ENCODE measurements at regions not wholly inside any gene's neighbourhood (a gene's known extent, or its start where the extent isn't known, plus 50 kb on each side); places are given as distances from the start of the nearest gene placed in this dataset.

GRCh38 chrX:39802354-39802753 is 295.4 kb downstream of the BCOR start:
- WGBS, 2 donors: 78 to 82% methylated on average over 9 to 10 of the region's 11 CpGs
- no peak for ATAC-seq
- H3K4me3 ChIP-seq: no peak overlapping the region

GRCh38 chrX:39802908-39803307 is 294.9 kb downstream of the BCOR start:
- H3K4me1 ChIP-seq: no peaks in the 10 kb centered on the region
- ATAC-seq: no peak
- H3K36me3 ChIP-seq (replicated peaks in 1 of 2; ENCODE audit: insufficient read depth in 1 of 2, low read depth in 2 of 2): no peaks in the 10 kb centered on the region
- no peaks in the 10 kb centered on the region for H3K27me3 ChIP-seq
- intact Hi-C loops (cut with DNase I): no loop called here
- no peak overlapping the region for H3K4me3 ChIP-seq
- no peaks in the 10 kb centered on the region for H3K9me3 ChIP-seq
- WGBS, 2 donors: 65 to 83% methylated on average over 8 to 9 of the region's 10 CpGs
- TF ChIP-seq POLR2A (IDR thresholded peaks at IDR 0.05) (no peak), CTCF (IDR thresholded peaks at IDR 0.05) (no peak)
- no peak overlapping the region for H3K27ac ChIP-seq
- DNase-seq: no peak

More at GRCh38 chrX:39802354-39802753, 295.4 kb downstream of the BCOR start:
- no peaks in the 10 kb centered on the region for H3K9me3 ChIP-seq
- no peaks in the 10 kb centered on the region for H3K4me1 ChIP-seq
- TF ChIP-seq POLR2A (IDR thresholded peaks at IDR 0.05) (no peak), CTCF (IDR thresholded peaks at IDR 0.05) (no peak)
- DNase-seq: no peak
- intact Hi-C loops (cut with DNase I): no loop called here
- no peaks in the 10 kb centered on the region for H3K36me3 ChIP-seq (replicated peaks in 1 of 2; ENCODE audit: insufficient read depth in 1 of 2, low read depth in 2 of 2)
- no peaks in the 10 kb centered on the region for H3K27me3 ChIP-seq
- H3K27ac ChIP-seq: no peak overlapping the region

- ATAC-seq (no peak), DNase-seq (no peak)
- Histone ChIP-seq H3K9me3 (no peaks in the 10 kb centered on the region), H3K27ac (no peak overlapping the region), H3K4me3 (no peak overlapping the region), H3K4me1 (no peaks in the 10 kb centered on the region), H3K27me3 (no peaks in the 10 kb centered on the region), H3K36me3 (replicated peaks in 1 of 2; ENCODE audit: insufficient read depth in 1 of 2, low read depth in 2 of 2) (no peaks in the 10 kb centered on the region)
- WGBS, 2 donors: 81 to 93% methylated on average over 2 of the region's 2 CpGs
- no peak for TF ChIP-seq POLR2A (IDR thresholded peaks at IDR 0.05)
- no peak for TF ChIP-seq CTCF (IDR thresholded peaks at IDR 0.05)
- intact Hi-C loops (cut with DNase I): no loop called here
These were observed 292.7 kb downstream of the BCOR start for GRCh38 chrX:39805022-39805421.

- no peak for ATAC-seq
- no peak for TF ChIP-seq POLR2A (IDR thresholded peaks at IDR 0.05)
- TF ChIP-seq CTCF (IDR thresholded peaks at IDR 0.05): no peak
- no peak for DNase-seq
- intact Hi-C loops (cut with DNase I): no loop called here
- H3K27me3 ChIP-seq: no peaks in the 10 kb centered on the region
- H3K36me3 ChIP-seq (replicated peaks in 1 of 2; ENCODE audit: insufficient read depth in 1 of 2, low read depth in 2 of 2): no peaks in the 10 kb centered on the region
- H3K4me1 ChIP-seq: no peaks in the 10 kb centered on the region
- WGBS, 2 donors: 87 to 95% methylated on average over 4 of the region's 5 CpGs
- no peaks in the 10 kb centered on the region for H3K9me3 ChIP-seq
- no peak overlapping the region for H3K27ac ChIP-seq
- no peak overlapping the region for H3K4me3 ChIP-seq
These were observed 291.9 kb downstream of the BCOR start for GRCh38 chrX:39805825-39806224.

- H3K9me3 ChIP-seq: no peaks in the 10 kb centered on the region
- H3K27me3 ChIP-seq: no peaks in the 10 kb centered on the region
- peaks cover 8% of the 10 kb centered on the region for H3K4me1 ChIP-seq
- no peak for TF ChIP-seq CTCF (IDR thresholded peaks at IDR 0.05)
- no peak for TF ChIP-seq POLR2A (IDR thresholded peaks at IDR 0.05)
- no peaks in the 10 kb centered on the region for H3K36me3 ChIP-seq (replicated peaks in 1 of 2; ENCODE audit: insufficient read depth in 1 of 2, low read depth in 2 of 2)
- intact Hi-C loops (cut with DNase I): no loop called here
- DNase-seq (peak in 1 of 4 donors; percentile 10), ATAC-seq (peak; percentile 59)
- H3K4me3 ChIP-seq: no peak overlapping the region
- WGBS, 2 donors: 61 to 67% methylated on average over 5 to 6 of the region's 7 CpGs
- H3K27ac ChIP-seq: peak overlapping the region in 2 of 4 donors; percentile 21 to 40
These were observed 289.3 kb downstream of the BCOR start for GRCh38 chrX:39808471-39808917.

Measured in body of pancreas (tissue), 4 donors.